AG09309 (cell line): ENCODE measurements at regions not wholly inside any gene's neighbourhood (a gene's known extent, or its start where the extent isn't known, plus 50 kb on each side); places are given as distances from the start of the nearest gene placed in this dataset.

Experiments used
- DNase-seq: peaks from one replicate; pipeline ENCODE4 v3.0.0-alpha.2; 2010; ENCODE audit warnings: low read depth
- H3K4me3 ChIP-seq: 2 replicates; pipeline ENCODE4 v1.5.1; 2011; ENCODE audit warnings: mild to moderate bottlenecking, low read depth, low read length, moderate library complexity; ENCODE audit not compliant: control insufficient read depth
- TF ChIP-seq, protein P1 (sequence below): IDR thresholded peaks from 2 replicates; pipeline ENCODE4 v1.5.1; 2011; ENCODE audit warnings: mild to moderate bottlenecking, low read depth, low read length, inconsistent platforms; ENCODE audit not compliant: insufficient read depth, control insufficient read depth; ENCODE audit errors: missing control alignments

- DNase-seq = no peak
- TF ChIP-seq, protein P1, sequence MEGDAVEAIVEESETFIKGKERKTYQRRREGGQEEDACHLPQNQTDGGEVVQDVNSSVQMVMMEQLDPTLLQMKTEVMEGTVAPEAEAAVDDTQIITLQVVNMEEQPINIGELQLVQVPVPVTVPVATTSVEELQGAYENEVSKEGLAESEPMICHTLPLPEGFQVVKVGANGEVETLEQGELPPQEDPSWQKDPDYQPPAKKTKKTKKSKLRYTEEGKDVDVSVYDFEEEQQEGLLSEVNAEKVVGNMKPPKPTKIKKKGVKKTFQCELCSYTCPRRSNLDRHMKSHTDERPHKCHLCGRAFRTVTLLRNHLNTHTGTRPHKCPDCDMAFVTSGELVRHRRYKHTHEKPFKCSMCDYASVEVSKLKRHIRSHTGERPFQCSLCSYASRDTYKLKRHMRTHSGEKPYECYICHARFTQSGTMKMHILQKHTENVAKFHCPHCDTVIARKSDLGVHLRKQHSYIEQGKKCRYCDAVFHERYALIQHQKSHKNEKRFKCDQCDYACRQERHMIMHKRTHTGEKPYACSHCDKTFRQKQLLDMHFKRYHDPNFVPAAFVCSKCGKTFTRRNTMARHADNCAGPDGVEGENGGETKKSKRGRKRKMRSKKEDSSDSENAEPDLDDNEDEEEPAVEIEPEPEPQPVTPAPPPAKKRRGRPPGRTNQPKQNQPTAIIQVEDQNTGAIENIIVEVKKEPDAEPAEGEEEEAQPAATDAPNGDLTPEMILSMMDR = no peak
- H3K4me3 ChIP-seq = no peak overlapping the region
These were observed 101.9 kb upstream of the MTPN start for GRCh38 chr7:136079066-136079465.

DNA sequence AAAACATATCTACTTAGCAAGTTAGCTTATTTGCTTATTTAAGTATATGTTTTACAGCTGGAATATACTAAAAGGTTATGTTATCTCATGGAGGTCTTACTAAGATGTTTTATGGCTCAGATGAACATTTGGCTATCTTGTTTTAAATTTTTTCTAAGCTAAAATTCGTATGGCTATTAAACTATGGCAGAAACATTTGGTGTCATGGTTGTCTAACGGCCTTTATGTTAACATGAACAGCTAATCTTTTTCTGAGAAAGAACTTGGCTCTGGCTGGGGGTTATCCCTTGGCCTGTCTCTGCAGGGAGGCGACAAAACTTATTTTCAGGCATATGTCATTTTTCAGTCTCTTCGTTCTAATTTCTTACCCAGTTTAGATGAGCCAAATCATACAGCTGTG is 101.5 kb upstream of the MTPN start:
- H3K4me3 ChIP-seq = no peak overlapping the region
- DNase-seq = no peak
- TF ChIP-seq, protein P1 = no peak

- TF ChIP-seq, protein P1 = no peak
- H3K4me3 ChIP-seq = no peak overlapping the region
- no peak for DNase-seq
These were observed 99.8 kb upstream of the MTPN start for GRCh38 chr7:136076954-136077353.

GRCh38 chr7:136074843-136075242 is 97.7 kb upstream of the MTPN start:
- TF ChIP-seq, protein P1 = no peak
- no peak for DNase-seq
- H3K4me3 ChIP-seq = no peak overlapping the region

- no peak overlapping the region for H3K4me3 ChIP-seq
- TF ChIP-seq, protein P1 = no peak
- no peak for DNase-seq
These were observed 95.3 kb upstream of the MTPN start for GRCh38 chr7:136072447-136072846.

DNA sequence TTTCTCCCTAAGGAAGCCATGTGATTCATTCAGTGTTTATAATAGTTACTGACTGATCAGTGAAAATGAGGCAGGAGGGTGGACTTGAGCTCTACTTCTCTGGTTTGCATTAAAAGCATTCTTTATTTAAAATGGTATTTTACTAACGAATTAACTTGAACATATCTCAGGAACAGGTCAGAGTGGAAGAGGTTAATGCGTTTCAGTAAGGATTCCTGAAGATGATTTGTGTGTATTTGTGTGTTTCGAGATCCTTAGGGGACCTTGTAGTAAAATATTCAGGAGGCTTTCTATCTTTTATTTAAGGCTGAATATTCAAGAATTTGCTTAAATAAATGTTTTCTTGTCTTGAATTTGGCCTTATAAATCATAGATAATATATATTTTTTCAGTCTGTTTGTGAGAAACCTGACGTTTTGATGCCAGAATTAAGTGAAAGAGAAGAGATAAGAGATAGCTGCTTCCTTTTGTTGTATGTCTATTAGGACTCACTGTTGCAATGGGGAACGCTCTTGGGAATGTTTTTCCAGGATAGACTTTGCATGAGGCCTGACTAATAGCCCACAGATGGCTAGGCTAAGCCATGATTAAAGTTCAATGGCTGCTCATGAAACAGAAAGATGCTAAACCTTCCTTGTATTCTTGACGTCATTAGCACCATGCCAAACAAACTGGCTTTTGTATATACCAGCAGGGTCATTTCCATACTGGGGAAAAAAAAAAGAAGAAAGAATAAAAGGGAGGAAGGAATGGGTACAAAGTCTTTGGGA is 93.8 kb upstream of the MTPN start:
- TF ChIP-seq, protein P1 = no peak
- H3K4me3 ChIP-seq = no peak overlapping the region
- DNase-seq = no peak
